HTR-8/SVneo (cell line): ENCODE measurements at regions not wholly inside any gene's neighbourhood (a gene's known extent, or its start where the extent isn't known, plus 50 kb on each side); places are given as distances from the start of the nearest gene placed in this dataset.
"Not testable (repeated sequence)": the region's sequence is repeated elsewhere in the genome, so short reads cannot be mapped to it uniquely, and the experiment has no call there.

ENCODE experiments used
- DNase-seq: peaks from one replicate; pipeline ENCODE4 v3.0.0; 2011; ENCODE audit warnings: low spot score, mixed read lengths; ENCODE audit not compliant: insufficient read length
- FAIRE-seq: peaks from 2 replicates; lab custom pipeline; 2011; peaks lifted over from hg19 to GRCh38; lab: Jason Lieb, UNC

DNA sequence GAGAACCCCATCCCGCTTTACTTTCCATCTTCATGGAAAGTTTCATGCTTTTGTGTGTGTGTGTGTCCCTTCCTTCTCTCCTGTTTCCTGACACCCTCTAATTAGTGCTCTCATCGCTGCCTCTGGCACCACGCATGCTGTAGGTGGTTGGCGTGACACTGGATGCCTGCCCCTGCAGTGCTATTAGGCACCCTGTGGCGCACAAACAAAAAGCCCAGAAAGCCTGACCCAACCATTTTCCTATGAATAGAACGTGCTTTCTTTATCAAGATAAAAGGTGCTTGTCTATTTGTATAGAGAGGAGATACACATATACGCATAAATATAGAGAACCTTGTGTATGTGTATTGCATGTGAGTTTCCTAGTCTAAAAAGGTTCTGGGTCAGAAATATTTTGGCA, 120.8 kb upstream of the CDCA7L start:
- DNase-seq (no peak), FAIRE-seq (no peak)

GRCh38 chr7:22064816-22065215, 119.1 kb upstream of the CDCA7L start:
- FAIRE-seq, result no peak
- no peak for DNase-seq

GRCh38 chr7:22061775-22062174, 116.1 kb upstream of the CDCA7L start:
- DNase-seq, result no peak
- FAIRE-seq, result no peak

DNA sequence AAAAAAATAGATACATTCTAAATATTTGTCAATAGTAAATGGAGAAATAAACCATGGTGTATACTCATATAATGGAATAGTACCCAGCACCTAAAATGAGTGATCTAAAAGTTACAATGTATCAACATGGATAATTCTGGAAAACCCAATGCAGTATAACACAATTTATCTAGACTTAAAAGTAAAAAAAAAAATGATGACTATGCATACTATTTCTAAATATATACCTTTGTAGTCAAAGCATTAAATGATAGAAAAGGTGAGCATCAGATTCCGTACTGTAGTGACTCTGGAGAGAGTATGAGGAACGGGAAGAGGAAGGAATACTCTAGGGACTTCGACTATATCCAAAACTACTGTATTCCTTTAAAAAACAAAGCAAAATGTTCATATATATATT, 115.2 kb upstream of the CDCA7L start:
- no peak for FAIRE-seq

DNA sequence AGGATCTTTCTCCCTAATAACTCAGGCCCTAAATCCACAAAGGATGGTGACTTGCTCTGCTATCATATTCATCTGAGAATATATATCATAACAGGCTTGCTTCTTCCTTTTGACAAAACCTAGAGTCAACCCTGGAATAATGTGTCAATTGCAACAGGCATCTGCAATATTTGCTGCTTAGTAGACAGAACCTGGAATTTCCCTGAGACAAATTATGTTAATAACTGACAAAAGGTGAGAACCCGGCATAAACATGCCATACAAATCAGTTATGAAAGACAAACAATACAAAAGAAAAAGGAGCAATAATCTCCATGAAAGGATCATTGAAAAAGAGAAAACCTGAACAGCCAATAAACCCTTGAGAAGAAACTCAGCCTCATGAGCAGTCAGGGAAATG, 114.5 kb upstream of the CDCA7L start:
- no peak for FAIRE-seq
- DNase-seq, result no peak

More for the DNA sequence above, 115.2 kb upstream of the CDCA7L start:
- no peak for DNase-seq

DNA sequence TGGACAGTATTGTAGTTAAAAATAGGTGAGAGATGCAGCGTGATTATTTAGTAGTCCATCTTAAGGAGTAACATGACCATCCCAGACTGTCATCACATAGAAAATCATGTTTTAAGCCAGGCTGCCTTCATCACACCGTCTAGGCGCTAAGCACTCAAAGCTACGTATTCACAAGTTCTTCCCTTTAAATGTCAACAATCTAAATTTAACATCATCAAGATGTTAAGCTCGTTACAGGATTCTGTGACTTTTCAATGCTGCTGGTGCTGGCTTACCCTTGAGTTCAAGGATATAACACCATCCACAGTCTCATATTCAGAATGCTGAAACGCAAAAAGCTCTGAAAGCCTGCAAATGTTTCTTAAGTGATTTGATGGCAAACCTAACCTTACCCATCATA, 109.5 kb upstream of the CDCA7L start:
- FAIRE-seq (no peak), DNase-seq (no peak)

DNA sequence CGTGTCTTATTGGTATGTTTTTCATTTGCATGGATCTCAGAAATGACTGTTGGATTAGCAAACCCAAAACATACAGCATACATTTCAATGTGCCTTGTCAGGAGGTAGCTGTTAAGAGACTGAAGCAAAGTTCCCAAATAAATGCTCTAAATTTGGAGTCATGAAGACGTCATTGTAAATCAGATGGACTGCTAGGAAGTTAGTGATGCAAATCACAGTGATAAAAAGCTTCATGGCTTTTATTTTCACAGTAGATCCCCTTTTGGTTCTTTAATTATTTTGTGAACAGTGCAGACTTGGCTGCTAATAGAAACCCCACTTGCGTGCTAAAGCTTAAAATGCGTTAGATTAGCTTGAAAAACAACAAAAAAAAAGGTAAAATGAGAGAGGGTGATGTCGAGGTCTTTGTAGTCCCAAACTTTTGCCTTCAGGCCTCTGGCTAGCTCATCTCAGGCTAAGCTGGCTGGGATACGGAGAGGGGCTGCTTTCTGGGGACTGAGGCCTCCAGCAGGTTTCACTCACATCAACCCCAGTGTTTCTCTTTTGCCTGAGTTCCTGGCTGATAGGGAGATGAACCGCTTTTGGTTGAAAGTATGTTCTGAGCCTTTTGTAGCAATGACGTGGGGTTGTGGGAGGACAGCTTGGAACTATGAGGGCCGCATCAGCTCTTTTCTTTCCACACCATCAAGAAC, 107.1 kb upstream of the CDCA7L start:
- FAIRE-seq, result no peak
- DNase-seq, result no peak

- no peak for FAIRE-seq
- no peak for DNase-seq
Measured at GRCh38 chr7:22051886-22052673, 106.4 kb upstream of the CDCA7L start.

DNA sequence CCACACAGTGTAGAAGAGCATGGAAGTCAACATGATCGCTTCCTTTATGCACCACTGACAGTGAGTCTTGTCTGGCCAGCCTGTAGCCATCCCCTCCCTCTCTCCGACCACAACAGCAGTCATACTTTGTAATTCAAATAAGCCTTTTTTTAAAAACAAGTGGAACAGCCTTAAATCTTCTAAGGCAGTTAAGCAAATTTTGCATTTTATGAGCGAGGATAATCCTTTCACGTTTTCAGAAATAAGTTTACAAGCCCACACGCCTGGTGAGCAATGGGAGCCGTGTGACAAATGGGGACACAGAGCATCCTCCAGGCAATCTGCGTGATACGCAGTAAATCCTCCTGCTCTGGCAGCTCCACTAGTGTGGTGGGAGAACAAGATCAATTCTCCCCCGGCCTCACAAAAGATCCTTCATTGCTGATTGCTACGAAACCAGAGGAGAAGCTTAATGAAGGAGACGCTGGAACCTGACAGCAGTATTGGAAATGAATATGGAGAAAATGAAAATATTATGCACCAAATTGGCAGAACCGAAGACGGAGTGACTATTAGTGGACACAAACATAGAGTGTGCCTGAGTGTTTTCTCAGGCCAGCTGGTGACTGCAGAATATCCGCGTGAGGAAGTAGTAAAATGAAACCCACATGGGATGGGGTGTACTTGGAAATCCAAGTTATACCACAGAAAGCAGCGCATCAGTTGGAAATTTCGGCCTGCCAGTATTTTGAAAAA, 104.2 kb upstream of the CDCA7L start:
- DNase-seq (no peak), FAIRE-seq (no peak)

GRCh38 chr7:22043367-22043766, 97.7 kb upstream of the CDCA7L start:
- no peak for FAIRE-seq
- DNase-seq, result no peak

GRCh38 chr7:22040923-22041595, 95.4 kb upstream of the CDCA7L start:
- no peak for FAIRE-seq
- DNase-seq, result no peak

- FAIRE-seq (no peak), DNase-seq (no peak)
Measured at GRCh38 chr7:22039670-22040069, 94.0 kb upstream of the CDCA7L start.

- FAIRE-seq, result not testable (repeated sequence)
Measured at GRCh38 chr7:22032356-22032755, 86.7 kb upstream of the CDCA7L start.

DNA sequence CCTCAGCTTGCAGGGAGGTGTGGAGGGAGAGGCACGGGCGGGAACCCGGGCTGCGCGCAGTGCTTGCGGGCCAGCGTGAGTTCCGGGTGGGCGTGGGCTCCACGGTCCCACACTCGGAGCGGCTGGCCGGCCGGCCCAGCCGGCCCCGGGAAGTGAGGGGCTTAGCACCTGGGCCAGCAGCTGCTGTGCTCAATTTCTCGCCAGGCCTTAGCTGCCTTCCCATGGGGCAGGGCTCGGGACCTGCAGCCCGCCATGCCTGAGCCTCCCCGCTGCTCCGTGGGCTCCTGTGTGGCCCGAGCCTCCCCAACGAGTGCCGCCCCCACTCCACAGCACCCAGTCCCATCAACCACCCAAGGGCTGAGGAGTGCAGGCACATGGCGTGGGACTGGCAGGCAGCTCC, 83.0 kb upstream of the CDCA7L start:
- DNase-seq, FAIRE-seq: not testable (repeated sequence)

More at GRCh38 chr7:22032356-22032755, 86.7 kb upstream of the CDCA7L start:
- not testable (repeated sequence) for DNase-seq

GRCh38 chr7:22027475-22027874, 81.8 kb upstream of the CDCA7L start:
- no peak for DNase-seq
- FAIRE-seq, result no peak

DNA sequence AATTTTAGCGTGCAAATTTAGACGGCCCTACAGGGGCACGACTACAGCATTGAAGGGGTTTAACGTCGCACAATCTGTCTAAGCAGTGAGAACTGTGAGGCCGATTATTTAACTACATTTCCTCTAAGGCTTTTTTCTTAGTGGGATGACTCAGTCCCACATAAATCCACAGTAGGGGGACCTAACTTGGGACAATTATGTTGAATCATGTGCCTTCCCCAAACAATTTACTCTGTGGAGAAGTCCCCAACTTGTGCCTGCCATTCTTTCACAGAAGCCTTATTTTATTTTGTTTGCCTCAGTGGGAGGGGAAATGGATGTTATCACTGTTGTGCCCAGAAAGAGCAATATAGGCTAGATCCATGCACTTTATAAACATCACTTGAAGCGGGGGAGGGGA, 80.3 kb upstream of the CDCA7L start:
- DNase-seq (no peak), FAIRE-seq (no peak)

DNA sequence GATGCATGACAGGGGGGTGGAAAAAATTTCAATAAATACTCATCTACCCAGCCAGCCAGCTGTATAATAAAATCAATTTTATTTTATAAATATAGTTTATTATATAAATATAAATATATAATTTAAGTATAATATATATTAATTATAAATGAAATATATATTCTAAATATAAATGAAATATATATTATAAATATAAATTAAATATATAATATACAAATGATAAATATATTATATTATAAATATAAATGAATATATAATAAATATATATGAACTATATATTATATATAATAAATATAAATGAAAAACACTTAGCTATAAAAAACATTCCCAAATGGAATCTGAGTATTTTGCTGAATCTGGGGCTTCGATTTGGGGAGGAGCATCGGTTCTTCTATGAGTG, 79.4 kb upstream of the CDCA7L start:
- DNase-seq, result no peak
- no peak for FAIRE-seq

DNA sequence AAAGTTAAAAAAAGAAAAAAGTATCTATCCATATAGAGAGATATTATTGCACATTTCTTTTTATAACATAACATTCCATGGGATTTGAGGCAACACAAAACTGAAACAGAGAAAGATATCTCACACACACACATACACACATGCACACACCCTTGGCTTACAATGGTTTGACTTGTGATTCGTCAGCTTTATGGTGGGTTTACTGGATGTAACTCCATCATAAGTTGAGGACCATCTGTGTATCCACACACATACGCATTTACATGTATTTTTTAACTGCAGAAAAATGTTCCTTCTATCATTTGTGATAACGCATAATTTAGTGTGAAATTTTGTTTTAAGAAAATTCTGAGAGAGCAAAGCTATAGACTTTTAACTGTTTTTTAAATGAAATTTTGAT, 74.2 kb upstream of the CDCA7L start:
- FAIRE-seq (no peak), DNase-seq (no peak)

DNA sequence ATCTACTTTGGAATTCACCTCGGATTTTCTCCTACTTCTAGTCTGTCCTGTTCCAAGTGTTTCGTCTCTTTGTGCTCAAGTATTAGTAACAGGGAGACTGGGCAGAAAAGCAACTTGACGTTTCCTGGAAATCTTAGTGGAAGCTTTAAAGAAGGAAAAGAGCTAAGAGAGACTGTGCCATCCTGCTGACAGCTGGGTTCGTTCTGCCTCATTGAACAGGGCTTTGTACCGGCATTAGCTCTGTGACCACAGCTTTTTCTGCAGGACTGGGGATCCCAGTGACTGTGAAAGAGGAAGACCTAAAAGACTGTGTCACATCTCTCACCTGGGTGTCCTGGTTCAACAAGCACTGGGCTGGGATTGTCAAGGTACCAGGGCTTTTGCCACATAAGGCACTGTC, 70.8 kb upstream of the CDCA7L start:
- no peak for FAIRE-seq
- DNase-seq, result no peak

DNA sequence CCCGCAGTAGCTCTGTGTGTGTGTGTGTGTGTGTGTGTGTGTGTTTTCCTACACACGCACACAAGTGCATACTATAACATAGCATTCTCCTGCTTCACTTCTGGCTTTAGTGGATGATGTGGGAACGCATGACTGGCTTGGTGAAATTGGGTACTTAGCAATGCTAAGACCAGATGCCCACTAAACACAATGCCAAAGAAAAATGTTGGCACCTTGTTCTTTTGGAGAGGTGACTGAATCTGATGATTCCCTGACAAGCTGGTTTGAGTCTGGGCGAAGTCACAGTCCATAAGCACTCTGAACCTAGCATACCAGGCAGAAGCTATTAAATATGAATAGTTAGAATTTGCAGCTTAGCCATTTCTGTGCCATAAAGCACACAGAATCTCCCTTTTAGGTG, 68.0 kb upstream of the CDCA7L start:
- FAIRE-seq, result no peak
- DNase-seq, result no peak

DNA sequence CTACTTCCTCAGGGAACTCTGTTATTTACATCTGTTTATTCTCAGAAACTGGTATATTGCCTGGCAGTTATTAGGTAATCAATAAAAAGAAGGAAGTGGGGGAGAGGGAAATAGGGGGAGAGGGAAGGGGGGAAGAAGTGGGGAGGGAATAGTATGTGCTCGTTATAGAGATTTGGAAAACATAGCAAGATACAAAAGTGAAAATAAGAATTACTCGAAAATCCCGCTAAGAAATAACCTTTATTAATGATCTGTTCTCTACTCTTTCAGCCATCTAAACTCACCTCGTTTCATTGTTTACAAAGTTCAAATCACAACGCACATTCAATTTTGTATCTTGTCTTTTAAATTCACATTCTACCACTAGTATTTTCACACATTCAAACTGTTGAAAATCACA, 63.0 kb upstream of the CDCA7L start:
- FAIRE-seq, result no peak
- no peak for DNase-seq
